Ammon's horn (tissue), 1 donor: ENCODE measurements at regions not wholly inside any gene's neighbourhood (a gene's known extent, or its start where the extent isn't known, plus 50 kb on each side); places are given as distances from the start of the nearest gene placed in this dataset.
A peak's percentile ranks its signal among the peaks of the same experiment; 100 is the strongest.
"Not testable (repeated sequence)": the region's sequence is repeated elsewhere in the genome, so short reads cannot be mapped to it uniquely, and the experiment has no call there.

Experiments
- DNase-seq: peaks from one replicate; pipeline ENCODE4 v3.0.0-alpha.2; 2016; ENCODE audit warnings: low spot score

DNA sequence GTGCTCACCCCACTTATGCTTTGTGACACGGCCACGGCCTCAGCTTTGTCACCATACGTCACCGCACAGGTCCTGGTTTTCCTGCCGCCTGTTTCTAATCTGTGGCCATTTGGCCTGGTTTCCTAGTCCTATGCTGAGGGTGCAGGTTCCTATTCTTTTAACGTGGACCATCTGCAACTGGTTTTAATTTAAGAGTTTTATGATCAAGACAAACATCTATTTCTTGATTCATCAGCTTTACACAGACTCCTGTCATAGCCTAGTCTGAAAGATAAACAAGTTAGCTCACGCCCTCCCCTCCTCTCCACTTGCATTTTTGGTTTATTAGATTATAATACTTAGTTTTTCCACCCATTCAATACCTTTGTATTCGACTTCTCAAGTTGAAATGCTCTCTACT, 97.5 kb upstream of the RPS6KA2 start:
- DNase-seq = no peak

DNA sequence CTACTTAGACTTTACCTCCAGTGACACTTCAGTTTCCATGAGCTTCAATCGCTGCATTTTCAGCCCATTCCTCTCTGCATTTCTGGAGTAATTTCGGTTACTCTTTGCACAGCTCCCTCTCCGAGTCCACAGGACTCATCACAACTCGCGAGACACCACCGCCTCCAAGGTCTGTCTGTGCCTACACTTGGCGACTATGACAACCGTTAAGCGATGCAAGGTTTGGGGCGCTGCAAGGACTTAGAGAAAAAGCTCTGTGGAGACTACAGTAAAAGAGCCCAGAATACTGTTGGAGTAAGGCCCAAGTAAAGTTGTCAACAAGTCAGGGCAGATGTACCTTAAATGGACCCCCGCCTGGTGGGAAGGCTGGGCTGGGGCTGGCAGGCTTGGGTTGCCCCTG, 95.7 kb upstream of the RPS6KA2 start:
- no peak for DNase-seq

DNA sequence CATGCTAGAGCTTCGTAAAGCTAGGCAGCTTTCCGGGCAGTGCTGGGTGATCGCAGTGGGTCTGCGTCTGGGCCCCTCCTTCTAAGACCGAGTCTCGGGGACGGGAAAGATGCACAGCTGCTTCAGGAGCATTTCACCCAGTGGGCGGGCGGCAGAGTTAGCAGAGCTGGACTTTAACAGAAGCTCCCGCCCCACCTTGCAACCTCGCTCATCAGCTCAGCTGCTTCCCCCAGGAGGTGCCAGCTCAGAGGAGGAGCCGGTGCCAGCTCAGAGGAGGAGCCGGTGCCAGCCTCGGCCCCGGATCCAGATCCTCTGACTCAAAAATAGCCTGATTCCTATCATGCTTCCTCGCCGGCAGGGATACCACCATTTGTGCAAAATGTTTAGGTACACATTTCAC, 94.5 kb upstream of the RPS6KA2 start:
- no peak for DNase-seq

DNA sequence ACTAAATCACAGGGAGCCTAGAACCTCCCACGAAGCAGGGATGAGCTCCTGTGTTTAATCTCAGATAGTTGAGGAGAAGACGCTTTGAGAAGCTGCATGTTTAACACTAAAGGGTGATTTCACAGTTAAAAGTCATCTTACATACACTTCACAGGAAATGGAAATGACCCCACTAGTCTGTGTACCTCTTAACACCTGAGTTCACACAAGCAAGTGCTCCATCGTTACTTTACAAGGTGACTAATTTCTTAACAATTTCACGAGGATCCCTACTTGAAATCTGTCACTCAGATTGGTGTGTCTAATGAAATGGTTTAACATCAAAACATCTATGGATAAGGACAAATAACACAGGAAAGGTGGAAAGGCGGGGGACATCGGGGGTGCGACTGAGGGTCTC, 93.8 kb upstream of the RPS6KA2 start:
- no peak for DNase-seq

DNA sequence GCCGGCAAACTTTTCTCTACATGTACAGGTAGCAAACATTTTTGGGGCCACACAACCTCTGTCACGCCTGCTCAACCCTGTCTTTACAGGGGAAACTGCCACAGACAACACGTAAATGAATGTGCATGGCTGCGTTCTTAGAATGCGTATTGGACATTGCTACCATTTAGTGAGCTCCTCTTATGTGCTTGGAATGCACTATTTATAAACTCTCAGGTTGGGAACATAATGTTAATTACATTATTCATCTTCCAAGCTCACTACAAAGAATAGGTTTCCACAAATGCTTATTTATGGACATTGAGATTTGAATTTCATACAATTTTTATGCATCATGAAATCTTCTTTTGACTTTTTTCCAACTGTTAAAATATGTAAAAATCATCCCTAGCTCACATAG, 92.0 kb upstream of the RPS6KA2 start:
- DNase-seq = no peak

DNA sequence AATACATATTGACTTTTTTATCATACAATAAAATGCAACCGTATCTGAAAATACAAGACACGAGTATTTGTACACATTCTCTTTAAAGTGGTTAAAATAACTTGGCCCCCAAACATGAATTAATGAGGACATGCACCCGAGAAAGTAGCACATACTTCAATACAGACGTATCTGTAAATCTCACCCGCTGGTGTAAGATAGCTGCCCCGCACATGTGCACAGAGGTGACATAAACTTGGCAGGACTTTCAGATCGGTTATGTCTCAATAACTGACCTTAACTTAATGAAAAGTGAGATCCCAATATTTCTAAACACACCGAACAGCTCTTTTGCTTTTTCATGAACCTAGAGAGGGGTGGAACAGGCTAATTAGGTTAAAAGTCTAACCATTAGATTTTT, 91.5 kb upstream of the RPS6KA2 start:
- no peak for DNase-seq

DNA sequence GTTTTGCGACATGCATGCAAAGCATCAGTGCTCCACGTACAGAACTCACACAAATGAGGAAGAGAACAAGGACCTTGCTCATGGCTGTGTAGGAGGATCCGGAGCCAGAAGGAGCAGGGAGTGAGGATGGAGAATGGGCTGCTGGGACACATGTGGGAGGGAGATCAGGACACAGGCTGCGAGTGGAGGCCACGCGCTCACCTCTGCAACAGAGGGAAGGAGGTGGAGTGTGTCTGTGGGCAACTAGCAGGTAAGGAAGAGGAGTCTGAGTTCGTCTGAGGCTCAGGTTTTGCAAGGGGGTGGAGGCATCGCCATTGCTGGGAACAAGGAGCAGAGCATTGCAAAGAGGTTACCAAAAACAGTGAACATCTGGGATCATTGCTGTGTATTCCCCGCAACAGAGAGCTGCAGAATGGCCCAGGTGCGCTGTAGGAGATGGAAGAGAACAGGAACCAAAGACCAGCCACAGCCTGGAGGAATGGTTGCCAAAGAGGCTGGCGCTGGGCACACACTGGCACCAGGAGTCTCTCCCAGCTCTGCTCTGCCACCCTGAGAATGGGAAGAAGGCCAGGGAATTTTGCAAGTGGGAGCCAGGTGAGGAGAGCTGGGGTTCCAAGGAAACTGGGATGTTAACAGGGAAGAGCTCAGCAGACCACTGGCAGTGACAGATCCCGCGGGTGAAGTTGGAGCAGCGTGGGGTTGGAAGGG, 90.0 kb upstream of the RPS6KA2 start:
- DNase-seq = no peak

DNA sequence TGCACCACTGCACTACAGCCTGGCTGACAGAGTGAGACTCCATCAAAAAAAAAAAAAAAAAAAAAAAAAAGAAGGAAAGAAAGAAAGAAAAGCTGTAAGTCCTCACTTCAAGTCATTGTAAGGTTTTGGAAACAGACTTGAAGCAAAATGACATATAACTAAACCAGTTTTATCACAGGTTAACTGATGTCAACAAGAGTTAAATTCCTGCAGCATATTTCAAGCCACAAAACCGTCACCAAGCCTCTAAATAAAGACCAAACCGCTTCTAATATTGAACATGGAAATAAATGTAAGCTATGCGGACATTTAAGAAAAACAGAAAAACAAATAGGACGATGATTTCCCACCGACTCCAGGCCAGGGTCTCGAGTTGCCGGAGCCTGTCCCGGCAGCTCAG, 88.9 kb upstream of the RPS6KA2 start:
- DNase-seq = no peak

DNA sequence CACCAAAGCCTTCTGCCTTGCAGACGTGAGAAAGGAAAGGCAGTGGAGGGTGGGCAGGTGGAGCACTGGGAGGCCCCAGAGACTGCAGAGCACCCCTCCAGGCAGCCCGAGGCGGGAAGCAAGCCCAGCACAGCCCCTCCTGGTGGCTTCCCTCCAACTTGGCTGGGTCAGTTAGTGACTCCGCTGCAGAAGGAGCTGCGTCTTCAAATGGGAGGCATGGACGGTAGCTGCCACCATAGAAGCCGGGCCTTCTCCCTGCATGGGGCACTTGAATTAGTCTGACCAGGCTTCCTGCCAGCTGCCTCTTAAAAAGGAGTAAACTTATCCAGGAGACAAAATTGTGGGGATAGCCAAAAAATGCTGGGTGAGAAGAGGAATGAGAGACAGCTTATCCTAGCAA, 88.0 kb upstream of the RPS6KA2 start:
- peak; percentile 62 for DNase-seq

DNA sequence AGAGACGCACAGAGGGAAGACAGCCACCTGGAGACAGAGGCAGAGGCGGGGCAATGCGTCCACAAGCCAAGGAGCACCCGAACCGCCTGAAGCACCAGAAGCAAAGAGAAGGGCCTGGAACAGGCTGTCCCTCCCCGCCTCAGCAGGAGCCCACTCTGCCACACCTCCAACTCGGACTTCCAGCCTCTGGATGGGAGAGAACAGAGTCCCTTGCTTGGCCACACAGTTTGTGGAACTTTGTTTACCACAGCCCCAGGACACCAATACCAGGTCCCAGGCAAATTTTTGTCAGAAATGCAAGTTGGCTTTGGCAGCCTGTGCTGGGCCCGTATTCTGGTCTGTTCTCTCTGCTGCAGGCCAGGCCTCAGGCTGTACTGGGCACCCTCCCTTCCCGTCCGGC, 87.5 kb upstream of the RPS6KA2 start:
- no peak for DNase-seq

DNA sequence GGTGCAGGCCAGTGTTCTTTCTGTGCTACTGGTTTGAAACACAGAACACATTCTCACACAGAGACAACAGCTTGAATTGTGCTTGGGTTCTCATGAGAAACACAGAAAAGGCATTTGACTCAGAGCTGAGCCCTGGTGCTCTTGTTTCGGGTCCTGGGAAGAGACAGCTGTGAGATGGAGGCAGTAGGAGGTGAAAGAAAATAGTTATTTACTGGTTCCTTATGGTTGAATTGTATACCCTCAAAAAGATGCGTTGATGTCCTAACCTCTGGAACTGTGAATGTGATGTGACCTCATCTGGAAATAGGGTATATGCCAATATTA, 87.1 kb upstream of the RPS6KA2 start:
- peak; percentile 35 for DNase-seq

DNA sequence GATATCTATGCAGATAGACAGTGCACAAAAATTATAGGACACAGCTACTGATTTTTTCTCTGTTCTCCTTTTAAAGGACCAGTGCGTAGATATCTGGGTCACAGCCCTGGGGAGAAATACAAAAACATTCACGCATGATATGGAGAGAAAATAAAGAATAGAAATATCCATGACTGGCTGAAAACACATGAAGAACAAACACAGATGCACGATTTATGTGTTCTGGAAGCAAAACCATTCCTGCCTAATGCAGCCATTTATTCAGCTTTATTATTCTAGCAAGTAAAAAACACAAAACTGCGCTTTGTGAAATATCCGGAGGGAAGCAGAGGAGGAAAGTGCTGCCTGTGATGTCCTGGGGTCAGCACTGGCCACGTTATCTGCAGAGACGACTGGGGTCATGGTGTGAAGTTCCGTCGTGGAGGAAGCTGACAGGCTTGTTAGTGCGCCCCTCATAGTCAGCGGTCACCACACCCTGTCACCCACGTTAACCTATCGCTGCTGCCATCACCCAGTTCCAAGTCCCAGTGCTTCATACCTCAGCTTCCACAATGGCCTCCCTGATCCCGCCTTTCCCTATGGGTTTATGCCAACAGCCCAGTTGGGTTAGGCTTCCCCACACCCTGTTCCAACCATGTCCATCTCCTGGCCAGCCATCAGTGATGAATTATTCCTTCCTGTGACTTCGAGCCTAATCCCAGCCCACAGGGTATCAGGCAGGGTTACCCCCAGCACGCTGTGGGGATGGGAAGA, 86.6 kb upstream of the RPS6KA2 start:
- no peak for DNase-seq

DNA sequence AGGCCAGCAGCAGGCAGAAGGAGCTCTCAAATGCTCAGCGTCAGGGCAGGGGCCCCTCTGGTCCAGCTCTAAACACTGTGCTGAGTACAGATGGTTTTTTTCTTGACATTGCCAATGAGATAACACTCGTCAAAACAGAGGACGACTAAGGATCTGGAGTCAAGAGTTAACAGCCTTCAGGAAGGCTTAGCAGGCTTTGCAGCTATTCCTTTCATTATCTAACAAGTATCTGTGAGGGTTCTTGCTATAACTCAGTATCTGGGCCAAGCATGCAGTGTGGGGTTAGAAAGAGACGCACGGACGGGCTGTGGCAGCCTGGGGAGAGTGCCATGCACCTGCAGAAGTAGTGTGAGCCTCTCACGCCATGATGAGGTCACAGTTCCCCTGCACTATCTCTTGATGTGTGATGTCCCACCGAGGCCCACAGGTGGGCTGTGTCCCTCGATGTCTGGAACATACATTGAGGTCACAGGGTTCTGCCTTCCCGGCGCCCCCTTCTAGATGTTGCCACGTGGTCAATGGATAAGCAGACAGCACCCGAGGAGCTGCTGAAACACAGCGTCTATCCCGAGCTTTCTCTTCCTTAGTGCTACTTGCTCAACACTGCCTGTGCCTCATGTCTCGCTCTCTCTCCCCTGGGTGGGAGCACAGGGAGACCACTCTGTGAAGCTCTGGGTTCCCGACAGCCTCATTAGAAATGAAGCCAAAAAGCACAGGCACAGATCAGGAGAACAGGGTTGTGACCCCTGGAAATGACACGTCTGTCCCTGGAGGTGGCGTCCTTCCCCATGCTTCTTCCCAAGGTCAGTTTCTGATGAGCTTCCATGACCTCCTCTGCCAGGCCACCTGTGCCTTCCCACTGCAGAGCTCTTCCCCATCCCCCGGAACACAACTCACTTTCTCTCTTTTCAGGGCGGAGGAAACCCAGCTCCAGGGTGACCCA, 85.5 kb upstream of the RPS6KA2 start:
- no peak for DNase-seq

DNA sequence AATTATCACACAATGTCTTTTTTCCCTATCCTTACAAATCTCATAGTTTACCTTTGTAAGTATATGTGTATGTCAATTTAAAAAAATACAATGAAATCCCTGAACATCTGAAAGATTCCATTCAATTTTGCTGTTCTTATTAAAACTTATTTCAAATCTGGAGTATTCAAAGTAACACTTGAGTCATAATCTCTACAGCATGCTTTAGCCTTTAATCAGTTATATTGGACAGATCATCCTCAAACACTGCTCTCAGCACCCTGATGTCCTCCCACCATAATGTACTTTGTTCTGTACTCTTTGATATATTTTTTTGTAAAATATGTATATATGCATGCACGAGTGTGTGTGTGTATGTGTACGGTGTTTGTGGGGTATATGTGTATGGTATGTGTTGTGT, 83.0 kb upstream of the RPS6KA2 start:
- no peak for DNase-seq

DNA sequence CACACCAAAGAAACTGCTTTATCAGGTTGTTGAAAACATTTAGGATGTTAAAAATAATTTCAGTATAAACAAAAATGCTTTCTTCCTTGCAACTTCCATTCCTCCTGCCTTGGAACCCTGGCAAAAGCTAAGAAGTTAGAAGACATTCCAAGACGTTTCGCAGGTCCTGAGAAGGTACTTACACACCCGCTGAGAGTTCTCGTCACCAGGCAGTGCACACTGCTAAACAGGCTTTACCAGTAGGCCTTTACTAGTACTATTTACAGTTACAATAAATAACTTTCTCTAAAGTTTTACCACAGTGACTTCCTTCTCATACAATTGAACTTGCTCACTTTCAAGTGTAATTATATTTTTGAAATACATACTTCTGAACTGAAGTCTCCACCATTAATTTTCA, 81.4 kb upstream of the RPS6KA2 start:
- DNase-seq = no peak

DNA sequence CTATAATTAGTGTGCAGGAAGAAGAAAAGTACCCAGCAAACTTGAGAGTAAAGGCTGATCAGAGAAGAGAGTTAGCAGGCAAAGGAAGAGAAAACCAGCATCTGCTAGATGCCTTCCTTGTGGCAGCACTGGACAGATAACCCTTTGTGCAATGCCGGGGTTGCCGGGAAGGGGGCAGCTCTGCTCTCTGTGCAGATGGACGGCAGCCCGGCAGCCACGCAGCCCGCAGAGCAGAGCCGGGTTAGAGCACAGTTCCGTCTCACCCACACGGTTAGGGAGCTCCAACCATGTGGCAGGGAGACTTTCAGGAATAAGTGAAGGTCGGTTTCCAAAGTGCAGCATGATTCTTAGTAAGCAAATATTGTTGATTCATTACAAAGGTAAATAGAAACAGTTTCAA, 80.0 kb upstream of the RPS6KA2 start:
- DNase-seq = peak; percentile 70

DNA sequence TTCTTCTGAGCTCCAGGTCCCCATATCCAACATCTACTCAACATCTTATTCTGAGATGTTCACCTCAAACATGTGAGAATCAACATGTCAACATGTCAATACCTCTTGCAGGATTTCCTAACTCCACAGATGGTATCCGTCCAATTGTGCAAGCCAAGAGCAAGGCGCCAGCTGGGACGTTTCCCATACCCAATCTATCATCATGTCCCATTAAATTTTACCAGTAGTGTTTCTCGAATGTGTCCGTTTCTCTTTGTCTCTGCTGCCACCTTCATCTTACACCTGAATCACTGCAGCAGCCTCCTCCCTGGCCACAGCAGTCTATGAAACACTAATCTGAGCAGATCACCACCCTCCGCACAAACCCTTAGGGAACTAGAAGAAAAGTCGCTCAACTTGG, 78.0 kb upstream of the RPS6KA2 start:
- no peak for DNase-seq

DNA sequence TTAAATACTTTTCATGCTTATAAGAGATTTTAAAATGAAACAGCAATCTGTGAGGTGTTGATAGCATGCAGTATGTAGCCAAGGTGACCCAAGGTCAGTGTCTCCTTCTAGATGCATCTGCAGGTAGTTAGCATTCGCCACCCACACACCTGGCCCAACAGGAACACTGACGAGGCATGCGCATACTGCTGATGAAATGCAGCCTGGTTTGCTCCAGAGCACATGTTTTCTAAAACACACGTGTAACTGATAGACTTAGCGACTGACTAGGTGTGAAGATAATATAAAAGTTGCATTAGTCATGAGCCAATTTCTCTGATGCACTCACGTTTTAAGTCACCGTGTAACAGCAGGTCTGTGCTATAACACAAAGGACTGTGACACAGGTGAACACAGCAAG, 77.1 kb upstream of the RPS6KA2 start:
- no peak for DNase-seq

DNA sequence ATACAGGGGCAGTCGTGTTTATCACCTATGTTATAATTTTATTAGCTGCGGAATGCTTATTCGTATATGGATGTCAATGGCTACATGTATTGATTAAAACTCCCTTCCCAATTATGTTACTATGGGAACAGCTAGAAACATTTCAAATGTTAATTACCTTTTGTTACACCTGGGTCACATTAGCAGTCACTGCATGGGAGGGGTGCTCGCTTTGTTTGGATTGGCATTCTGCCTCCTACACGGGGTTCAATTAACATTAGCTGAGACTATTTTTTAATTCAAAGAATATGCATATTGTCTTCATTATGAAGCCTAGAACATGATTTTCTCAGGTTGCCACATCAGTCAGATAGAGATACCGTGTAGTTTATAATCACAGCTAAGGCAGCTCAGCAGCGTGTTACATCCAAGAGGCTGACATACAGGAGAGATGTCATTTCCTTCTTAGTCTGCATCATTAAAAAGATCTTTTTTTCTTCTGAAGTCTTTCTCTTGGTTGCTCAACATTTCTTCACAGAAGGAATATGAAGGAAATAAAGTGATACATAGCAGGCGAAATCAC, 76.2 kb upstream of the RPS6KA2 start:
- DNase-seq = no peak

DNA sequence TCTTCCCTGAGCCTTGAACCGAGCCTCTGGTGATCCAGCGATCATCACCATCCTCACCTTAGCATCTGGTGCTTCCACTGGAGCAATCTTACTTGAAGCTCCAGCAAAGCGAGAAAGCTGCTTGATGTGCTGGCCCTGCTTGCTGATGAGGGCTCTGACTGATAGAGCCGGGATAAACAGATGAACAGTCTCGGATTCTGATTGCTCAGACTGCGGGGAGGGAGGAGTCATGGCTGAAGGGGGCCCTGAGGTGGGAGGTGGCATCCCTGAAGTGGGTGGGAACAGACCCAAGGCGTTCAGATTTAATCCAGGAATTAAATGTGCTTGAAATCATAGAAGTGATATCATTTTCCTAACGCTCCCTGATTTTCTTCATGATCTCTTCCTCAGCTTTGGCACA, 74.4 kb upstream of the RPS6KA2 start:
- DNase-seq = not testable (repeated sequence)

DNA sequence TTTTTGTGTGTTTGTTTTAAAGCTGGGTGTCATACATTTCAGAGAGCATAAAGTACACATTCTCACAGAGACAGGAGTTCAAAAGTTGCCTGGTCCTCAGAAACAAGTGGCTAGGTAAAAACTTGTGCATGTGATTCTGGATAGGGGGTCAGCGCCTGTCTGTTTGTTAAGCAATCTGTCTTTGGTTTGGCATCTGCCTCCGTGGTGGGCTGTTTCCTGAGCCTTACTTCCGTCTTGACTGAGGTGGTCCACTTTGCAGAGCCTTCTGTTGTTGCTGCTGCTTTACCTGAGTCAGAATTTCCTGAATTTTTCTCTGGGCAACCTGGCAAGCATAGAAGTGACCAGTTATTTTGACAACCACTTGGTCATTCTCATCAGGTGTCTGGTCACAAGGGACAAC, 73.8 kb upstream of the RPS6KA2 start:
- not testable (repeated sequence) for DNase-seq

DNA sequence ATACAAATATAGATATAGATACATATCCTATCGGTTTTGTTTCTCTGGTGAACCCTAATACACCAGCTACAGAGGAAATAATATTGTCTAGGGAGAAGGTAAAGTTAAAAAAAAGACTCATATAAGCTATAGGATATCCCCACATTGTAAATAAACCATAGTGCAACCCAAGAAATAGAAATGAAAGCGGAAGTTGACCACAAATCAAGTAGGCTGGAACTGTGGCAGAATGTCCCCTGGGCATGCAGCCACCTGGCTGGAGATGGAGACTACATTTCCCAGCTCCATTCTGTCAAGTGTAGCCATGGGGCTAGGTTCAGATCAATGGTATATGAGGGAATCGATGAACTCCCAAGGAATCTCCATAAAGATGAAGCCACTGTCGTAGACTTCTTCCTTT, 70.1 kb upstream of the RPS6KA2 start:
- DNase-seq = no peak

DNA sequence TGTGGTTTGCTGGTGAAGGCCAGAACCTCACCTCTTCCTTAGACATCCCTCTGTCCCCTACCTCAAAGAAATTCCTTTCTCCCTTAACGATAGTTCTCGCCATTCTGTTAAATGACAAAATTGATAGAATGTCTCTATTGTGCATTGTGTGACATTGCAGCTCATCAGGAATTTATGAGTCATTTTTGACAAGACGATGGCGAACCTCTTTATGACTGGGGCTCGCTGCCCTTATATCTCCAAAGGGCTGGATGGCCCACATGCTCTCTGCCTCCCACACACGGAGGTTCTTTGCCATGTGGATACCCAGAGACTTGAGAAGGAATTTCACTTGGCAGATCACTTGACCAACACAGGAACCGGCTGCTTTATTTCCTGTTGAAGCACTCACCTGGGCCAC, 66.8 kb upstream of the RPS6KA2 start:
- DNase-seq = no peak
